ENCODE measurements at regions not wholly inside any gene's neighbourhood (a gene's known extent, or its start where the extent isn't known, plus 50 kb on each side); places are given as distances from the start of the nearest gene placed in this dataset.

GRCh38 chr20:6916938-6917337, 149.5 kb downstream of the BMP2 start:
- H3K4me1 ChIP-seq (ENCODE audit: low read depth), result peaks cover 3% of the 10 kb centered on the region
- no peaks in the 10 kb centered on the region for H3K36me3 ChIP-seq
- no peak overlapping the region for H3K27ac ChIP-seq
- no peak for DNase-seq (ENCODE audit: low read depth in 1 of 2, low spot score in 1 of 2)
- H3K4me3 ChIP-seq, result no peak overlapping the region
- no peak for TF ChIP-seq CTCF (IDR thresholded peaks at IDR 0.05; ENCODE audit: low read depth, low read length)
- H3K9me3 ChIP-seq (ENCODE audit: low read depth), result no peaks in the 10 kb centered on the region
- H3K27me3 ChIP-seq, result no peaks in the 10 kb centered on the region

DNA sequence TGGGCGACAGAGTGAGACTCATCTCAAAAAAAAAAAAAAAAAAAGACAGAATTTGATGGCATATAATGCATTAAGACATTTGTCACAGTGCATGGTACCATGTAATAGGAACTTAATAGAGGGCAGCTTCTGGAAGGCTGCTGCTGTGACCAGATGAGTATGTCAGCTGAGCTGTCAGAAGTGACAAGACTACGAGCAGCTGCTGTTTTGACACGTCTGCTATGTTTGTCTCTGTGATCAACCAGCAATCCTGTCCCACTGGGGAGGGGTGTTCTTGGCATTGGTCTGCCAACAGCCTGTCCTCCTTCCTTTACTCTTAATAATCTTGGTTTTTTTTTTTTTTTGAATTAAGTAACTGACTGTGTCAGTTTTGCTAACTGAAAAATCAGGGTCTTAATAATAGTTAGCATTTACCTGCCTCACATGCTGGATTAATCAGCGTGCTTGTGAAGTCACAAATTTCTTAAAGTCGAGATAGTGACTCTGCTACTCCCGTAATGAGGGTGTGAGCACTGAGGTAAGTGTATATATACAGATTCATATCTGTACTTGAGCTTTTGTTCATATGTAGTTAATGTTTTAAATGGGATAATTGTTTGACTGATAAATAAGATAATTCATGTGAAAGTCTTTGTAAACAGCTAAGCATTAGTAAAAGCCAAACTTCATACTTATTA, 152.4 kb downstream of the BMP2 start:
- no peak for DNase-seq (ENCODE audit: low read depth in 1 of 2, low spot score in 1 of 2)
- peaks cover 3% of the 10 kb centered on the region for H3K4me1 ChIP-seq (ENCODE audit: low read depth)
- H3K9me3 ChIP-seq (ENCODE audit: low read depth), result no peaks in the 10 kb centered on the region
- no peak for TF ChIP-seq CTCF (IDR thresholded peaks at IDR 0.05; ENCODE audit: low read depth, low read length)
- H3K27ac ChIP-seq, result no peak overlapping the region
- H3K36me3 ChIP-seq, result no peaks in the 10 kb centered on the region
- H3K27me3 ChIP-seq, result no peaks in the 10 kb centered on the region
- no peak overlapping the region for H3K4me3 ChIP-seq

- TF ChIP-seq CTCF (IDR thresholded peaks at IDR 0.05; ENCODE audit: low read depth, low read length), result no peak
- no peaks in the 10 kb centered on the region for H3K36me3 ChIP-seq
Observed at GRCh38 chr20:6920991-6921613, 153.6 kb downstream of the BMP2 start.

GRCh38 chr20:6921717-6922386, 154.4 kb downstream of the BMP2 start:
- Histone ChIP-seq H3K4me3 (no peak overlapping the region), H3K27ac (no peak overlapping the region), H3K36me3 (no peaks in the 10 kb centered on the region), H3K27me3 (no peaks in the 10 kb centered on the region), H3K9me3 (ENCODE audit: low read depth) (no peaks in the 10 kb centered on the region), H3K4me1 (ENCODE audit: low read depth) (no peaks in the 10 kb centered on the region)
- no peak for DNase-seq (ENCODE audit: low read depth in 1 of 2, low spot score in 1 of 2)
- no peak for TF ChIP-seq CTCF (IDR thresholded peaks at IDR 0.05; ENCODE audit: low read depth, low read length)

More at GRCh38 chr20:6920991-6921613, 153.6 kb downstream of the BMP2 start:
- H3K27me3 ChIP-seq, result no peaks in the 10 kb centered on the region
- H3K4me3 ChIP-seq, result no peak overlapping the region
- H3K4me1 ChIP-seq (ENCODE audit: low read depth), result peaks cover 3% of the 10 kb centered on the region
- peak in 1 of 2 donors; percentile 2 for DNase-seq (ENCODE audit: low read depth in 1 of 2, low spot score in 1 of 2)
- H3K9me3 ChIP-seq (ENCODE audit: low read depth), result no peaks in the 10 kb centered on the region
- no peak overlapping the region for H3K27ac ChIP-seq

DNA sequence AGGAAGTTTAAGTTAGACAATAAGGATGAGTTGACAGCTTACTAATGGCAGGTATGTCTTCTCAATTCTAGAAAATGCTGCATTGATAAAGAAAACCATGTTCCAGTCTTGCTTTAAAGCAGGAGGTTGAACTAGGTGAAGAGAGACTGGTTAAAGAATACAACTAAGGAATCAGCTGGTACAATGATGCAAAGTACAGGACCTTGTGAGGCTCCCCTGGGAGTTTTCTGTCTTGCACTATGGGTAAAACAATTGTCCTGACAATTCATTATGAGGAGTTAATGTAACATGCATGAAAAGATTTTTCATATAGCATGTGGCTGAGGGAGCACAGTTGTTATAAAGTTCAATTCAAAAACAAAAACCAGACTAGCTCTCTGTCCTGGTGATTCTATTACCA, 157.2 kb downstream of the BMP2 start:
- no peaks in the 10 kb centered on the region for H3K9me3 ChIP-seq (ENCODE audit: low read depth)
- no peak overlapping the region for H3K27ac ChIP-seq
- no peaks in the 10 kb centered on the region for H3K4me1 ChIP-seq (ENCODE audit: low read depth)
- H3K27me3 ChIP-seq, result no peaks in the 10 kb centered on the region
- DNase-seq (ENCODE audit: low read depth in 1 of 2, low spot score in 1 of 2), result no peak
- H3K36me3 ChIP-seq, result no peaks in the 10 kb centered on the region
- no peak overlapping the region for H3K4me3 ChIP-seq
- TF ChIP-seq CTCF (IDR thresholded peaks at IDR 0.05; ENCODE audit: low read depth, low read length), result no peak

Data from cardiac muscle cell (in vitro differentiated cells and primary cell).